MM.1S (cell line): ENCODE measurements at regions not wholly inside any gene's neighbourhood (a gene's known extent, or its start where the extent isn't known, plus 50 kb on each side); places are given as distances from the start of the nearest gene placed in this dataset.

Experiments used
- CTCF ChIP-seq: fragments of 300-600 bp; sonication (generic); IDR thresholded peaks from 2 replicates; pipeline ENCODE4 v1.5.1; 2016; ENCODE audit warnings: antibody characterized with exemption, low read length, mixed read lengths
- EZH2 ChIP-seq: fragments of 300-600 bp; sonication (generic); optimal IDR thresholded peaks from 2 replicates; pipeline ENCODE3; 2017; ENCODE audit warnings: low read depth, mild to moderate bottlenecking, antibody characterized with exemption, low read length, mixed read lengths
- EZH2phosphoT487 ChIP-seq: fragments of 300-600 bp; sonication (generic); IDR thresholded peaks from 2 replicates; pipeline ENCODE4 v1.6.1; 2018; ENCODE audit warnings: antibody characterized with exemption, low read length

- TF ChIP-seq EZH2phosphoT487: no peak
- TF ChIP-seq CTCF: no peak
- TF ChIP-seq EZH2: no peak
Measured at GRCh38 chr3:35295906-35296305, 343.4 kb upstream of the ARPP21 start.
